ENCODE measurements at regions not wholly inside any gene's neighbourhood (a gene's known extent, or its start where the extent isn't known, plus 50 kb on each side); places are given as distances from the start of the nearest gene placed in this dataset.
"Not testable (repeated sequence)": the region's sequence is repeated elsewhere in the genome, so short reads cannot be mapped to it uniquely, and the experiment has no call there.

- no peak overlapping the region for H3K4me3 ChIP-seq
- ChIA-PET CTCF (ENCODE audit: low intra/inter-chr PET ratio) (no interaction called here), POLR2A (interaction anchor here (0.6 kb wide), 1 partner anchor 20 kb away, joined by 3 read pairs; no protein-coding TSS in a partner anchor)
- BruUV-seq (replicated peaks), result no TSS peak
- no peaks in the 10 kb centered on the region for H3K9me1 ChIP-seq (ENCODE audit: control insufficient read depth, insufficient read depth, low read length)
- 0% methylated on average over 2 of the region's 2 CpGs for WGBS (ENCODE audit: insufficient coverage, low coverage, missing lambda C conversion rate)
- no peak overlapping the region for H3K27ac ChIP-seq (ENCODE audit: extremely low read depth, low read depth, low read length)
- H3K9ac ChIP-seq (ENCODE audit: insufficient read depth in 1 of 2, low read depth in 2 of 2, low read length in 2 of 2), result no peak overlapping the region
- 0 out of 2 replicates have a peak, but pooled peaks cover 2% of the 10 kb centered on the region for H3K9me3 ChIP-seq (replicated peaks; ENCODE audit: control insufficient read depth, insufficient read depth, low read depth, low read length)
- in situ Hi-C loops (cut with MboI) (no loop called here), intact Hi-C loops (cut with micrococcal nuclease) (no loop called here)
- H3K27me3 ChIP-seq (ENCODE audit: control insufficient read depth in 2 of 2, insufficient read depth in 2 of 2, low read length in 2 of 2), result no peaks in the 10 kb centered on the region
- H4K20me1 ChIP-seq (replicated peaks; ENCODE audit: control insufficient read depth, insufficient read depth, low read length), result no peaks in the 10 kb centered on the region
- no peak for TF ChIP-seq CC2D1A (IDR thresholded peaks at IDR 0.05)
- 0 out of 2 replicates have a peak, but pooled peaks have one; percentile 33 for TF ChIP-seq ZBTB17 (CRISPR knock-in tag; IDR thresholded peaks at IDR 0.05)
- H3K4me1 ChIP-seq (replicated peaks in 1 of 2; ENCODE audit: control insufficient read depth in 2 of 2, insufficient read depth in 2 of 2, low read length in 2 of 2), result no peaks in the 10 kb centered on the region
- FAIRE-seq (no peak), DNase-seq (ENCODE audit: extremely low read depth in 1 of 4, low spot score in 3 of 4) (no peak), ATAC-seq (no peak)
- no peaks in the 10 kb centered on the region for H3K79me2 ChIP-seq (ENCODE audit: control insufficient read depth, insufficient read depth, low read length)
- no peak overlapping the region for H3K4me2 ChIP-seq (ENCODE audit: insufficient read depth, low read length)
- no peak overlapping the region for H2AFZ ChIP-seq (ENCODE audit: low read depth, low read length)
- no peaks in the 10 kb centered on the region for H3K36me3 ChIP-seq (ENCODE audit: control insufficient read depth, insufficient read depth, low read length)
Measured at GRCh38 chr2:185676316-185676715, 62.3 kb upstream of the FSIP2 start.

DNA sequence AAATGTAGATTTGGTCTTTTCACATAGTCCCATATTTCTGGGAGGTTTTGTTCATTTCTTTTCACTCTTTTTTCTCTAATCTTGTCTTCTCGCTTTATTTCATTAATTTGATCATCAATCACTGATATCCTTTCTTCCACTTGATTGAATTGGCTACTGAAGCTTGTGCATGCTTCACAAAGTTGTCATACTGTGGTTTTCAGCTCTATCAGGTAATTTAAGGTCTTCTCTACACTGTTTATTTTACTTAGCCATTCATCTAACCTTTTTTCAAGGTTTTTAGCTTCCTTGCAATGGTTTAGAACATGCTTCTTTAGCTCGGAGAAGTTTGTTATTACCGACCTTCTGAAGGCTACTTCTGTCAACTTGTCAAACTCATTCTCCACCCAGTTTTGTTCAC, 51.6 kb upstream of the FSIP2 start:
- H3K9me3 ChIP-seq (replicated peaks; ENCODE audit: control insufficient read depth, insufficient read depth, low read depth, low read length); DNase-seq (ENCODE audit: extremely low read depth in 1 of 4, low spot score in 3 of 4); H4K20me1 ChIP-seq (replicated peaks; ENCODE audit: control insufficient read depth, insufficient read depth, low read length); H3K4me1 ChIP-seq (replicated peaks in 1 of 2; ENCODE audit: control insufficient read depth in 2 of 2, insufficient read depth in 2 of 2, low read length in 2 of 2); H3K9ac ChIP-seq (ENCODE audit: insufficient read depth in 1 of 2, low read depth in 2 of 2, low read length in 2 of 2); POLR2A ChIA-PET; H3K36me3 ChIP-seq (ENCODE audit: control insufficient read depth, insufficient read depth, low read length); H3K27me3 ChIP-seq (ENCODE audit: control insufficient read depth in 2 of 2, insufficient read depth in 2 of 2, low read length in 2 of 2); H3K79me2 ChIP-seq (ENCODE audit: control insufficient read depth, insufficient read depth, low read length); H3K9me1 ChIP-seq (ENCODE audit: control insufficient read depth, insufficient read depth, low read length); ATAC-seq; in situ Hi-C loops (cut with MboI); H3K4me3 ChIP-seq; BruUV-seq (replicated peaks); FAIRE-seq; H2AFZ ChIP-seq (ENCODE audit: low read depth, low read length); intact Hi-C loops (cut with micrococcal nuclease); CTCF ChIA-PET (ENCODE audit: low intra/inter-chr PET ratio); H3K27ac ChIP-seq (ENCODE audit: extremely low read depth, low read depth, low read length); H3K4me2 ChIP-seq (ENCODE audit: insufficient read depth, low read length): not testable (repeated sequence)
- 0% methylated on average over 3 of the region's 3 CpGs for WGBS (ENCODE audit: insufficient coverage, low coverage, missing lambda C conversion rate)
